B cell (primary cell): ENCODE measurements at regions not wholly inside any gene's neighbourhood (a gene's known extent, or its start where the extent isn't known, plus 50 kb on each side); places are given as distances from the start of the nearest gene placed in this dataset.

Source experiments
- EZH2 ChIP-seq: IDR thresholded peaks from 2 replicates; pipeline ENCODE4 v1.6.1; 2012; ENCODE audit warnings: borderline replicate concordance, low read depth, mild to moderate bottlenecking, moderate library complexity, low read length; ENCODE audit not compliant: insufficient read depth, poor library complexity, severe bottlenecking
- TF ChIP-seq, protein P1 (sequence below): fragments of 200-600 bp; IDR thresholded peaks from one replicate; pipeline ENCODE4 v1.8.0; 2022; ENCODE audit warnings: antibody characterized with exemption, mild to moderate bottlenecking

DNA sequence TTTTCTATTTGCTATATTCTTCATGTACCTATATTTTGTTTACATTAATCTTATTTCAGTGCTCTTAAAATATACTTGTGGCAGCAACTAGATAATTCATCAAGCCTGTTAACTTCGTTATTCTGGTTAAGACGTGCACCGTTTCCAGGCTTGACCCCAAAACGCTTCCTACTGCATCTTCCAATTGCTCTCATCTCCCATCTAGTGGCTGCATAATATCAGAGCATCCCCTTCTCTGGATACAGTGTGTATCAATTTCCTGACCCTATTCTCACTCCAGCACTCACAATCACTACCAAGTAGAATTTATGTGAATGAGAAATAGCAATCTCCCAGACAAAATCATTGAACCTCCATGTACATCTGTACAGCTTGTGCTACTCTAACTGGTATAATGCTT lies 1280.3 kb upstream of the B3GALT2 start:
- TF ChIP-seq, protein P1, sequence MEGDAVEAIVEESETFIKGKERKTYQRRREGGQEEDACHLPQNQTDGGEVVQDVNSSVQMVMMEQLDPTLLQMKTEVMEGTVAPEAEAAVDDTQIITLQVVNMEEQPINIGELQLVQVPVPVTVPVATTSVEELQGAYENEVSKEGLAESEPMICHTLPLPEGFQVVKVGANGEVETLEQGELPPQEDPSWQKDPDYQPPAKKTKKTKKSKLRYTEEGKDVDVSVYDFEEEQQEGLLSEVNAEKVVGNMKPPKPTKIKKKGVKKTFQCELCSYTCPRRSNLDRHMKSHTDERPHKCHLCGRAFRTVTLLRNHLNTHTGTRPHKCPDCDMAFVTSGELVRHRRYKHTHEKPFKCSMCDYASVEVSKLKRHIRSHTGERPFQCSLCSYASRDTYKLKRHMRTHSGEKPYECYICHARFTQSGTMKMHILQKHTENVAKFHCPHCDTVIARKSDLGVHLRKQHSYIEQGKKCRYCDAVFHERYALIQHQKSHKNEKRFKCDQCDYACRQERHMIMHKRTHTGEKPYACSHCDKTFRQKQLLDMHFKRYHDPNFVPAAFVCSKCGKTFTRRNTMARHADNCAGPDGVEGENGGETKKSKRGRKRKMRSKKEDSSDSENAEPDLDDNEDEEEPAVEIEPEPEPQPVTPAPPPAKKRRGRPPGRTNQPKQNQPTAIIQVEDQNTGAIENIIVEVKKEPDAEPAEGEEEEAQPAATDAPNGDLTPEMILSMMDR = no peak
- no peak for TF ChIP-seq EZH2
